GM23338 (cell line): ENCODE measurements at regions not wholly inside any gene's neighbourhood (a gene's known extent, or its start where the extent isn't known, plus 50 kb on each side); places are given as distances from the start of the nearest gene placed in this dataset.

Source experiments
- ATAC-seq: fragments of 200-7000 bp; cut with Tn5 transposase; 3 replicates; pipeline ENCODE4 v1.9.1; 2020
- DNase-seq: peaks from one replicate; pipeline ENCODE4 v3.0.0-alpha.2; 2015; ENCODE audit warnings: low spot score
- H2AFZ ChIP-seq: fragments of 200-600 bp; sonication (generic); 2 replicates; pipeline ENCODE4 v1.8.0; 2016; ENCODE audit warnings: antibody characterized with exemption, mild to moderate bottlenecking, moderate library complexity
- H3F3A ChIP-seq: fragments of 200-600 bp; sonication (generic); replicated peaks from 2 replicates; pipeline ENCODE4 v1.8.0; 2017; ENCODE audit warnings: antibody characterized with exemption, mixed run types, low read depth
- H3K27ac ChIP-seq: fragments of 200-600 bp; sonication (generic); 2 replicates; pipeline ENCODE4 v1.6.1; 2016; ENCODE audit warnings: low read depth
- H3K27me3 ChIP-seq: fragments of 200-600 bp; sonication (generic); 2 replicates; pipeline ENCODE4 v1.8.0; 2016; ENCODE audit warnings: mild to moderate bottlenecking, mixed run types, moderate library complexity; ENCODE audit not compliant: insufficient read depth
- H3K36me3 ChIP-seq: fragments of 200-600 bp; sonication (generic); 2 replicates; pipeline ENCODE4 v1.8.0; 2016; ENCODE audit warnings: mild to moderate bottlenecking; ENCODE audit not compliant: insufficient read depth
- H3K4me1 ChIP-seq: fragments of 200-600 bp; sonication (generic); 2 replicates; pipeline ENCODE4 v1.8.0; 2016; ENCODE audit warnings: mild to moderate bottlenecking, moderate library complexity; ENCODE audit not compliant: insufficient read depth
- H3K4me2 ChIP-seq: fragments of 200-600 bp; sonication (generic); 2 replicates; pipeline ENCODE4 v1.7.1; 2017; ENCODE audit warnings: mixed run types
- H3K4me3 ChIP-seq: fragments of 200-600 bp; sonication (generic); 2 replicates; pipeline ENCODE4 v1.6.1; 2016; ENCODE audit warnings: mixed run types
- H3K79me2 ChIP-seq: fragments of 200-600 bp; sonication (generic); replicated peaks from 2 replicates; pipeline ENCODE4 v1.8.0; 2017; ENCODE audit warnings: mild to moderate bottlenecking; ENCODE audit not compliant: insufficient read depth
- H3K9me2 ChIP-seq: fragments of 200-600 bp; sonication (generic); 2 replicates; pipeline ENCODE4 v1.8.0; 2017; ENCODE audit not compliant: insufficient read depth
- H4K20me1 ChIP-seq: fragments of 200-600 bp; sonication (generic); replicated peaks from 2 replicates; pipeline ENCODE4 v1.8.0; 2017; ENCODE audit warnings: mild to moderate bottlenecking; ENCODE audit not compliant: insufficient read depth
- H3K27ac Mint-ChIP-seq: 2 replicates; pipeline ENCODE4 v1.8.0; 2020; ENCODE audit warnings: inconsistent platforms, mild to moderate bottlenecking, moderate library complexity, mixed read lengths
- H3K27me3 Mint-ChIP-seq: 3 replicates; pipeline ENCODE4 v1.8.0; 2022; ENCODE audit warnings: low read depth, mild to moderate bottlenecking, moderate library complexity, mixed read lengths, inconsistent platforms; ENCODE audit not compliant: insufficient read depth, poor library complexity
- H3K36me3 Mint-ChIP-seq: 3 replicates; pipeline ENCODE4 v1.8.0; 2021; ENCODE audit warnings: low read depth, mild to moderate bottlenecking, inconsistent platforms, moderate library complexity, mixed read lengths
- H3K4me1 Mint-ChIP-seq: 3 replicates; pipeline ENCODE4 v1.8.0; 2020; ENCODE audit warnings: mild to moderate bottlenecking, inconsistent platforms, mixed read lengths
- H3K4me3 Mint-ChIP-seq: 3 replicates; pipeline ENCODE4 v1.8.0; 2021; ENCODE audit warnings: moderate library complexity, mild to moderate bottlenecking, inconsistent platforms, mixed read lengths
- H3K9me3 Mint-ChIP-seq: 3 replicates; pipeline ENCODE4 v1.8.0; 2020; ENCODE audit warnings: moderate library complexity, mild to moderate bottlenecking, inconsistent platforms, mixed read lengths
- CREB1 ChIP-seq: fragments of 250-450 bp; sonication (Bioruptor Pico); IDR thresholded peaks from 2 replicates; pipeline ENCODE4 v1.5.0; 2020; ENCODE audit warnings: low read depth, mild to moderate bottlenecking, moderate library complexity
- EZH2phosphoT487 ChIP-seq: fragments of 200-600 bp; sonication (generic); IDR thresholded peaks from one replicate; pipeline ENCODE4 v1.8.1; 2018; ENCODE audit warnings: antibody characterized with exemption; ENCODE audit not compliant: unreplicated experiment
- STAT1 ChIP-seq: IDR thresholded peaks from one replicate; pipeline ENCODE4 v1.6.1; 2016; ENCODE audit warnings: antibody characterized with exemption; ENCODE audit not compliant: unreplicated experiment
- ZNF114 ChIP-seq: fragments of 250-450 bp; sonication (Bioruptor Pico); IDR thresholded peaks from 2 replicates; pipeline ENCODE4 v1.5.0; 2020; ENCODE audit warnings: mild to moderate bottlenecking, moderate library complexity
- ZNF331 ChIP-seq: fragments of 250-450 bp; sonication (Bioruptor Pico); IDR thresholded peaks from 2 replicates; pipeline ENCODE4 v1.5.0; 2020; ENCODE audit warnings: low read depth, mild to moderate bottlenecking, moderate library complexity
- TF ChIP-seq, protein P1 (sequence below), 2 experiments: fragments of 200-600 bp in 1 of 2; sonication (generic) in 1 of 2; conservative IDR thresholded peaks; 2 replicates each; pipeline versions ENCODE4 v1.5.1 to v1.6.1; 2016 to 2017; ENCODE audit warnings: antibody characterized with exemption in 2 of 2, low read depth in 2 of 2, mild to moderate bottlenecking in 2 of 2, moderate library complexity in 1 of 2

DNA sequence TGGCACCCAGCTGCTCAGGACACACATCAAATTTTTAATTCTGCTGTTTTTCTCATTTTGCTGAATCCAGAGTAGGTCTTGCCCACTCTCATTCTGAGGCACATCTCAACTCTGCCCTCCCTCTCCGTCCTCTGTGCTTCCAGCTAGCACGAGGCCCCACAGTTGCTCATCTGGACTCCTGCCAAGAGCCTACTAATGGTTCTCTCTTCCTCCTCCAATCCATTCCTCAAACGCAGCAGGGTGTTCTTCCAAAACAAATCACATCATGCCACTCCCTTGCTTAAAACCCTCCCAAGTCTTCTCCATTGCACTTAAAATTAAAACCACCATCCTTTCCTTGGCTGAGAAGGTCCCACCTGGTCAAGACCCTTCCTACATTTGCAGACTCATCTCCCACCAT lies 49.8 kb upstream of the SCAF4 start:
- no peak overlapping the region; the same call in 2 of the 3 replicates for H3K4me3 Mint-ChIP-seq
- H3K27me3 ChIP-seq: no peaks in the 10 kb centered on the region
- H3K9me2 ChIP-seq: no peaks in the 10 kb centered on the region
- H3K27ac ChIP-seq: no peak overlapping the region
- H3K4me3 ChIP-seq: no peak overlapping the region
- no peaks in the 10 kb centered on the region for H3K4me1 Mint-ChIP-seq
- no peaks in the 10 kb centered on the region for H4K20me1 ChIP-seq
- H3K27me3 Mint-ChIP-seq: peaks cover 3% of the 10 kb centered on the region
- no peaks in the 10 kb centered on the region for H3F3A ChIP-seq
- H3K27ac Mint-ChIP-seq: no peak overlapping the region
- H3K4me2 ChIP-seq: no peak overlapping the region
- H3K36me3 ChIP-seq: no peaks in the 10 kb centered on the region
- ATAC-seq: no peak
- TF ChIP-seq ZNF114 (CRISPR knock-in tag) (no peak), CREB1 (no peak), EZH2phosphoT487 (no peak), ZNF331 (CRISPR knock-in tag) (no peak), STAT1 (no peak)
- TF ChIP-seq, protein P1, sequence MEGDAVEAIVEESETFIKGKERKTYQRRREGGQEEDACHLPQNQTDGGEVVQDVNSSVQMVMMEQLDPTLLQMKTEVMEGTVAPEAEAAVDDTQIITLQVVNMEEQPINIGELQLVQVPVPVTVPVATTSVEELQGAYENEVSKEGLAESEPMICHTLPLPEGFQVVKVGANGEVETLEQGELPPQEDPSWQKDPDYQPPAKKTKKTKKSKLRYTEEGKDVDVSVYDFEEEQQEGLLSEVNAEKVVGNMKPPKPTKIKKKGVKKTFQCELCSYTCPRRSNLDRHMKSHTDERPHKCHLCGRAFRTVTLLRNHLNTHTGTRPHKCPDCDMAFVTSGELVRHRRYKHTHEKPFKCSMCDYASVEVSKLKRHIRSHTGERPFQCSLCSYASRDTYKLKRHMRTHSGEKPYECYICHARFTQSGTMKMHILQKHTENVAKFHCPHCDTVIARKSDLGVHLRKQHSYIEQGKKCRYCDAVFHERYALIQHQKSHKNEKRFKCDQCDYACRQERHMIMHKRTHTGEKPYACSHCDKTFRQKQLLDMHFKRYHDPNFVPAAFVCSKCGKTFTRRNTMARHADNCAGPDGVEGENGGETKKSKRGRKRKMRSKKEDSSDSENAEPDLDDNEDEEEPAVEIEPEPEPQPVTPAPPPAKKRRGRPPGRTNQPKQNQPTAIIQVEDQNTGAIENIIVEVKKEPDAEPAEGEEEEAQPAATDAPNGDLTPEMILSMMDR (conservative IDR thresholded peaks at IDR 0.05; ENCODE audit: low read depth in 2 of 2): no peak
- DNase-seq: no peak
- no peak overlapping the region for H2AFZ ChIP-seq
- H3K36me3 Mint-ChIP-seq: peaks cover 3% of the 10 kb centered on the region; the same call in 2 of the 3 replicates
- peaks cover 6% of the 10 kb centered on the region; the same call in 2 of the 3 replicates for H3K9me3 Mint-ChIP-seq
- H3K4me1 ChIP-seq: no peaks in the 10 kb centered on the region
- H3K79me2 ChIP-seq: no peaks in the 10 kb centered on the region
